Adrenal gland (tissue), 5 donors: ENCODE measurements at regions not wholly inside any gene's neighbourhood (a gene's known extent, or its start where the extent isn't known, plus 50 kb on each side); places are given as distances from the start of the nearest gene placed in this dataset.

Experiments used
- CTCF ChIP-seq, 6 experiments: fragments of 450-650 bp in 4 of 6; fragments of 200-600 bp in 2 of 6; sonication (generic) in 1 of 6; IDR thresholded peaks; 1 replicate in 5 of 6; 2 replicates in 1 of 6; pipeline versions ENCODE4 v1.5.1 to v1.8.0; 2016 to 2021; ENCODE audit warnings: antibody characterized with exemption in 6 of 6, mild to moderate bottlenecking in 2 of 6, moderate library complexity in 1 of 6
- POLR2A ChIP-seq, 2 donors: fragments of 450-650 bp; IDR thresholded peaks; one replicate each; pipeline ENCODE4 v1.6.1; 2017; ENCODE audit warnings: antibody characterized with exemption in 2 of 2, mild to moderate bottlenecking in 2 of 2, moderate library complexity in 1 of 2
- donor health status: DM: no; HTN: no; CAD: no.

GRCh38 chr1:4856396-4856795 is 202.0 kb downstream of the AJAP1 start:
- TF ChIP-seq CTCF (IDR thresholded peaks at IDR 0.05) = no peak
- no peak for TF ChIP-seq POLR2A (IDR thresholded peaks at IDR 0.05)
